ENCODE measurements at regions not wholly inside any gene's neighbourhood (a gene's known extent, or its start where the extent isn't known, plus 50 kb on each side); places are given as distances from the start of the nearest gene placed in this dataset.

DNA sequence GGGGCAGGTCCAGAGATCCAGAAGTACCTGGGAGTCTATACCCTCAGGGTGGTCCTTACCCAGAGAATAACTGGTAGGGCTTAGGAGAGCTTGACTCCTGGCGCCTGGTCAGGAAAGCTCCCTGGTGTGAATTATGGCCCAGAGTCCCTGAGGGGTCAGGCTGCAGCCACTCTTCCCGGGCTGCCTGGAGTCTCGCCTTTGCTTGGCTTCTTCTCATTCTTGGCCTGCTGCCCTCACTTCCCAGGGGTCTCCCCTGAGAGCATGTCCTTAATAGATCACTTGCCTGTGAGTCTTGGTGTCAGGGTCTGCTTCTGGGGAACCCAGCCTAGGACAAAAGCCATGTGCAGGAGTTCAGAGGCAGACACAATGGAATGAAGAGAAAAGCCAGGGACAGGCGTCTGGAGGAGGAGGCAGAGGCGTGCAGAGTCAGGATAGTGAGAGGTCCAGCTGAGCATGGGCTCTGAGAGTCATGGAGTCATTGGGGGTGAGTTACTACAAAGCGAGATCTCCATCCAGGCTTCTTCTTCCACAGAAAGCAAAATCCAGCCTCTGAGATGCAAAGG, 212.3 kb downstream of the TFAP2C start:
- DNase-seq: no peak

DNA sequence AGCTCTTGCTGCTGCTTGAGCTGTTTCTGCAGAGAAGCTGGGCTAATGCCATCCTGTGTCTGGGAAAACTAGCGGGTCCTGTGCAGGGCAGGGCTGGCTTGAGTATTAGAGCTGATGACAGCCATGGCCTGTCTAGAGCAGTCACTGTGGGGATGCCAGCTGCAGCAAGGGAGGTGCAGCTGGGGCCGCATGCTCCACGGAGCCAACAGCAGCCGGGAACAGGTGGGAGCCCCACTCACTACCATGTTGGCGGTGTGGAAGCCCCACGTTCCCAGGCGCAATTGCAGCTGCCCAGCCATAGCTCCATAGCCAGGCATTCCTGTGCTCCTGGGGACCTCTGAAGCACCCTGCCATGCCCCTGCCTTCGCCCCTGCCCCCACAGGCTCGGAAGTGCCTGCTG, 212.9 kb downstream of the TFAP2C start:
- DNase-seq: no peak

DNA sequence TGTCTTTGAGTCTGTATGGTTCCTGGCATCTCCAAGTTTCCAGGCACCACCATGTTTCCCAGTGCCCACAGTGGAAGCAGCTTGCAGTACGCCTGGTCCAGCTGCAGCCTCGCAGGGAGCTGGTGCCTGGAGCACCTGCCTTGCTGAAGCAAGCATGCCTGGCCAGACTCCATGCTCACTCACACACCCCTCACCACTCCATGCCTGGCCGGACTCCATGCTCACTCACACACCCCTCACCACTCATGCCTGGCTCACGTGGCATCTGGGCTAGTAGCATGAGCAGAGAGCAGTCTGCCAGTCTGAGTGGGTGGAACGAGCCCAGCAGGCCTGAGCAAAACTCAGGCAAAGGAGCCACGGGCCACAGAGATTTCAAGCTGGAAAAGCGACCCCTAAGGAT, 214.3 kb downstream of the TFAP2C start:
- no peak for DNase-seq

DNA sequence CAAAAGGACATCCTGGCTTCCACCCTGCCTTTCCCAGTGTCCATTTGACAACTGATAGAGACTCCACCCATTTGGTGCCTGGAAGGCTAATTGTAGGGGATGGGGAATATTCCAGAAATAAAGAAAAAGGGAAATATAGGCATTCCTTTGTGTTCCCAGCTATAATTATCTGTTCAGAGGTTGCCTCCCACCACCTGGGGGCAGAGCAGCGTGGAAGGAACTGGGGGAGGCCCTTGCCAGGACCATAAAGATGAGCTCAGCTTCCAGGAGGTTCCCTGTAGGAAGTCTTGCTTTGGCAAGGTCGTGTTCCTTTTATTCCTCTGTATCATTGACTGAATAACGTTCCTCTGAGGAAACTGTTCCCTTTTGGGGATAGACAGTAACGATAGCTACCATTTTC, 214.7 kb downstream of the TFAP2C start:
- no peak for DNase-seq

DNA sequence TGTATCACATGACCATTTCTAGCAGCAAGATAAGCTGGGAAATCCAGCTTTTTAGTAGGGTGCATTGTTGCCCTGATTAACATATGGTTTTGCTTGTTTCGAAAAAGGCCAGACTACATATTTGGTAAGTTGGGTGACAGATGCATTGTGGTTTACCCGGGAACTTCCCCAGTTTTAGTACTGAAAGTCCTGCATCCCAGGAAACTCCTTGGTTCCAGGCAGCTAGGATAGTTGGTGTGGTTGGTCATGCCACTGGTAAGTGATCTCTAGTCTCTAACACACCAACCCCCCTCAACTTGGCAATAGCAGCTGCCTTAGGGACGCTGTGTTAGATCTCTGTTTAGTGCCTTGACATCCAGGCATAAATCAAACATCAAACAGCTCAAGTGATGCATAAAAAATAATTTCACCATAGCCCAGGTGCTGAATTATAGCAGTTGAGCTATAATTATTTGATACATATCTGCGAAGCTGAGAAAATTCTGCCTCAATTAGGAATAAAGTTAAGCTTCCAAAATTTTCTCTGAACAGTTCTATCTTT, 216.5 kb downstream of the TFAP2C start:
- no peak for DNase-seq

DNA sequence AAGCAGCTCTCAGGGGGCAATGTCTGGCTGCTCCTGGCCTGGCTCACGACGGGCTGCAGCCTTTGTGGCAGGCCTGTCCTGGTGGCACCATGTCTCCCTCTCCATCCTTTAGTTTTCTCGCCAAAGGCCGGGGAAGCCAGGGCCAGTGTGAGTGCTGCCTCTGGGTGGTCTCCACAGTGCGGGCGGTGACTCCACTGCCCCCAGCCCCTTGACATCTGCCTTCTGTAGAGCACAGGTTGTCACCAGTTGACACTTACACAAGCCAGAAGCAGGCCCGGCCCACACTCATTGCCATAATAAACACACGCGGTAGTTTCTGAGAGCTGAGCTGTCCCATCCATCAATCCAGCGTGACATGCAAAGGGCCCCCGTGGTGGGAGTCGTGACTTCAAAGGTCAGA, 219.5 kb downstream of the TFAP2C start:
- DNase-seq: no peak

DNA sequence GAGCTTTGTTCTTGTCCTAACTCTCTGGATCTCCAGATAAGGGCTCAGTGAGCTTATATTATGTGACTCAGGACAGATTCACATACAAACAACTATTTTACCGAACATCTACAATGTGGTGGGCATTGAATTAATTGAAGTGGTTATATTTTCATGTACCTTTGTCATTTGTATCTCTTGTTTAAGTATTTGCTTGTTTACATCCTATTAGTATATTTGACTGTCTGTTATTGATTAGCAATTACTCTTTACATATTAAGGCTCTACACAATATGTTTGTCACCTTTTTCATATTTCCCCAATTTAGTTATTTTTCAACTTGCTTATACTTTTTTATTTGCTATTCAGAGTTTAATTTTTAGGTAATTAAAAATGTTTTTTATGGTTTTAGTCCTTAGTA, 222.4 kb downstream of the TFAP2C start:
- DNase-seq: no peak

DNA sequence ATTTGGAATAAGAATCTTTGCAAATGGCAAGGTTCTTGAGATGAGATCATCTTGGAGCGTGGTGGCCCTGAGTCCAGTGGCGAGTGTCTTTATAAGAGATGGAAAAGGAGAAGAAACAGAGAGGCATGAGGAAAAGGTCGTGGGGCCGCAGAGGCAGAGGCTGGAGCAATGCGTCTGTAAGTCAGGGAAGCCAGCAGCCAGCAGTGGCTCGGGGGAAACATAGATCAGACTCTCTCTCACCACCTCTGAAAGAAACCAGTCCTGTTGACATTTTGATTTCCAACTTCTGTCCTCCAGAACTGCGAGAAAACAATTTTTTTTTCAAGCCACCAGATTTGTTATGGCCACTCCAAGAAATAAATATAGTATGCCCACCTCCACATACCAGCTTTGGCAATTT, 226.6 kb downstream of the TFAP2C start:
- DNase-seq: no peak

DNA sequence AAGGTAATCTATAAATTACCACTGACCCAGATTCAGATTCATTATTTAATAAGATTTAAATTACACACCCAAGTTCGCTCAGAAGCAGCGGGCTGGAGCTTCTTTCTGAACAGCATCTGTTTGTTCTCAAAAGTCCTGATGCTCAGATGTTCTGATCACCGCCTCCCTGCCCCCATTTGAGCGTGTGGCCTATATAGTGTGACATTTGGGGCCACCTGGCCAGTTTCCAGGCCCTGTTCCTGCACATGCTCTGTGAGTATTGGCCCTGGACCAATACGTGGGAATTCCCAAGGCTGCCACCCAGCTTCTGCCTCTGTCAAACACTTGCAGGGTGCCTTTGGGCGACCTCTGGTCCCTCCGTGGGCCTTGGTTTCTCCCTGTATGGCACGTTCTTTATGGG, 228.8 kb downstream of the TFAP2C start:
- DNase-seq: no peak

DNA sequence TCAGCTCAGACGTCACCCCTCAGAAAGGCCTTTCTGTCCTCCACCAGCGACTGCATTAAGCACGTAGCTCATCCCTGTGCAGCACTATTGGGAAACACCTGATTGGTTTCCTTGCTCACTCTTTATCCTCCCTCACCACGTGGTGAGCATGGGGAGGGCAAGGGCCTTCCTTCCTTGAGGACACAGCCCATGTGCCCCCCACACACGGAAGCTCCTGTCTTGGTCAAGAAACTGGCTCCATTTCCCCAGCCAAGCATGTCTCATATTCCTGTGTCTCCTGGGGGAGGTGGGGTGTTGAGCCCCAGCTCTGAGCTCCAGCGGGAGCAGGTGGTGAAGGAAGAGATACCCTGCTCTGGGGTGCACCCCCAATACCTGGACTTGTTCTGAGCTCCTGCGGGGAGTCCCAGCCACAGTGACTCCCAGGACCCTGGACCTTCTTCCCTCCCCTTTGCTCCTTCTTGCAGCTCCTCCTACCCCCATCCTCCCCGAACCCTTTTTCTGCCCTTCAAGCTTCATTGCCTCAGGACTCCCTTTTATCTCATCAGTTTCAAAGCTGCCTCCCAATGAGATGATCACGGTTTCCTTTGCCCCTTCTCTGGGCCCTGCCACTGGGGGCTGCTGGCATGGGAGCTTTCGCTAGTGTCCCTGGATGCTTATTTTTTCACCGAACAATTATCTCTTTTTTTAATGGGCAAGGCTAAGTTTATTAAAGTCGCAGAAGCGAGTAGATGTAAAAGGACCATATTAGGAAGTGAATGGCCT, 230.1 kb downstream of the TFAP2C start:
- DNase-seq: no peak

DNA sequence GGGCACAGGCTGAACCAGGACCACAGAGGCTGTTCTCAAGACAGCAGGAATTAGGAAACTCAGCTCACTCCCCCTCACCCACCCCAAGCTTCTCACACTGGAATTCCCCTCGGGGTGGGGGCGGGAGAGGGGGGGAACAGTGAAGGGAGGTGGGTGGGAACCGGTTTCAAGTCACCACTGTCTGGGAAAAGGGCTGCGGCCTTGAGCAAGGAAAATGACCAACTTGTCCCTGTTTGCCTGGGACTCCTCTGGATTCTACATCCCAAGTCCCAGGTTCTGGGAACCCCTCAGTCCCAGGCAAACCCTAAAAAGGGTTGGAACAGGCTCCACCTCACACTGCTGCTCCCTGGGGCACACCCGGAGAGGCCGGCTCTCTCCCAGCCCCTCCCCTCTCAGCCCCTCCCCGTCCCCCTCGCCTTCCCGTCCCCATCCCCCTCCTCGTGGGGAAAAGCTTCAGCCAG, 230.7 kb downstream of the TFAP2C start:
- no peak for DNase-seq

DNA sequence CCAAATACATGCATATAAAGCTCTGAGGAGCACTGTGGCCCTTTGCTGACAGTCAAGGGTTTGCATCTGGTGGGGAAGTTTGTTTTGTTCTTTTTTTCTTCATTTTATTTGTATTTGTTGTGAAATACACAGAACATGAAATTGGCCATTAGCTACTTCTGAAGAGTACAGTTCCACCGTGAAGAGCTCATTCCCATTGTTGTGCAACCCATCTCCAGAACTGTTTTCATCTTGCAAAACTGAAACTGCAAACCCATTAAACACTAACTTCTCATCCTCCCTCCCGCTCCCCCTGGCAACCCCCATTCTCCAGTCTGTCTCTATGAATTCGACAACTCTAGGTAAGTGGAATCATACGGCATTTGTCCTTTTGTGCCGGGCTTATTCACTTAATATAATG, 231.3 kb downstream of the TFAP2C start:
- DNase-seq: no peak

DNA sequence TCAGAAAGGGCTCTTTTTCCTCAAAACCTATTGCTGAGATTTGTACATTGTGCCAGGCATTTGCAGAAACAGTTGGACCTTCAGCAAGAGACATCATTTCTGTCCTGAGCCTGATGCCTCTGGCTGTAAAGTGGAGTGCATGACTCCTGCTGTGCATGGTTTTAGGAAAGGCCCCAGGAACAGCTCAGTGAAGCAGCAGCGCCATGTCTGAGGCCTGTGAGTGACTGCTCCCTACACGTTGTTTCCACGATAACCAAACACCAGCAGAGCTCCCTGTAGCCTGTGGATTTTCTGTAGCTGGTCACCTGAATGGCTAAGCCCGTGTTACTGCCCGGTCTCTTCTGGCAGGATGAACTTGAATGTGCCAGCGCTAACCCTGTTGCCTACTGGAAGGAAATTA, 232.5 kb downstream of the TFAP2C start:
- no peak for DNase-seq

DNA sequence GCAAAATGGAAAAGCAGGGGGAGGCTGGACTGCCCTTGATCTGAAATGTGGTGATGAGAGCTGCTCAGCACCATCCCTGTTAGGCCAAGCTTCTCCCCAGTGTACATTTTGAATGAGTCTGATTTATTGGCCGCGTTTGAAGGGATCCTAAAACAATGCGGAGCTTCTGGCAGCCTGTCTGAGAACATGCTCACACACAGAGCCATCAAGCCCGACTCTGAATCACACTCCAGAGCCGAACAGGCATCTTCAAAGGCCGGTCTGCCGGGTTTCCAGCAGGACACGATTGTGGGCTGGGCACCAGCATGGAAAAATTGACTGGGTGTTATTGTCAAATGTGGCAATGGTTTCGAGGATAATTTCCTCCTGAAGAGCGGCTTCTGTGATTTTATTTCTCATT, 235.9 kb downstream of the TFAP2C start:
- DNase-seq: no peak

DNA sequence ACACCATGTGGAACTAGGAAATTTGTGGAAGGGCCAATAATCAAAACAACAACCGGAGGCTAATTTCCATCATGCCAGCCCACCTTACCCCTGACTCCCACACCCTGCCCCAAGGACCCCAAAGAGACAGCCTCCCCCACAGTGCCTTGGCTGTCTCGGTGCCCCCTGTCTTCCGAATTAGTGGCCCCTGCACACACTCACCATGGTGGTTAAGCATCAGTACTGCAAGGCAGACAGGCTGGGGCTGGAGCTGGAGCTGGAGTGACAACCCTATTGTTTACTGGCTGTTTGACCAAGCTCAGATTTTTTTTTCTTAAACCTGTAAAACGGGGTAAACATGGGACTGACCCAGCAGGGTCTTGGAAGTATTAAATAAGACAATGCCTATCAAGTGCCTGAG, 238.0 kb downstream of the TFAP2C start:
- no peak for DNase-seq

DNA sequence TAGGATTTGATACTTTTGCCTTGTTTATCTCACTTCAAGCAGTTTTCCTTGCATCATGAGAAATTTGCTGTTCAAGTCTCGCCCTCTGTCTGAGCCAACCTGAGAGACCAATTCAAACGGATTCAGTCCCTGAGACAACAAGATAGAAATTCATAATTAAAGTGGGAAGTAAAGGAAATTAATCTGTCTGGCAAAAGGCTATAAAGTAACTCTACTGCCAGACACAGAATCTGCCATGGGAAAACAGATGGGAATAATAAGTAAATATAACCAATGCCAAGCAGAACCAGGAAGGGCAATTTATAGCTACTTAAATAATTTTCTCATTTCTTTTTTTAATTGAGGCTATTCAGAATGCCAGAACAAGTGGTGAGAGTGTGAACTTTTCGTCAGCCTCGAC, 239.6 kb downstream of the TFAP2C start:
- DNase-seq: no peak

DNA sequence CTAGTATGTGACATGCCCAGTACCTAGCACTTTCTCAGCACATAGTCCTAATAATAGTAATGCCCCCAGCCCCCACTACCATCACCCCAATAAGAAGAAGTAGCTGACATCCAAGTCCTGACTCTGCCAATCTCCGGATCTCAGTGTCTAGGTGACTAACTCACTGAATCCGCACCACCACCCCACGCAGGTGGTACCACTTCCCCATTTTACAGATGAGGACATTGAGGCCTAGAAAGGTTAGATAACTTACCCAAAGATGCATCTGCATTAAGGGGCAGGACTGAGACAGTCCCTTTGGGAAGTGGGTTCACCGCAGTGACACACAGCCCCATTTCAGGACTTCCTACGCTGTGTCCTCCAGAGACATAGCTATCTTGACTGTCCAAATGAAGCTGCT, 241.2 kb downstream of the TFAP2C start:
- no peak for DNase-seq

DNA sequence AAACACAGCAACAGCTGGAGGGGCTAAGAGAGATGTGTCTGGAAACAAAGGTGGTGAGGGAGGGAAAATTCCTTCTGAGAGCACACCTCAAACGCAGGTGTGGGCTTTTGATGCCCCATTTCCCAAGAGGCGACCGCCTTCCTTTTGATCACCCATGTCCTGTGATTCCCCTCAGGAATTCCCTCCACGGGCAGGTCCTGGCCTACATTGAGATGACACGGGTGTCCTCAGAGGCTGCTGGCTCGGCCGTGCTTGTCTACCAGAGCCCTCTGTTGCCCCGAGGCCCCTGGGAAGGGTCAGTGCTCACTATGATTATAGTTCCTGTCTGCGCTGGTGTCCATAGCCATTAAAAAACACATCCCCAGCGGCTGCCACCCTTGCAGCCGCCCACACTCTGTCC, 242.6 kb downstream of the TFAP2C start:
- no peak for DNase-seq

DNA sequence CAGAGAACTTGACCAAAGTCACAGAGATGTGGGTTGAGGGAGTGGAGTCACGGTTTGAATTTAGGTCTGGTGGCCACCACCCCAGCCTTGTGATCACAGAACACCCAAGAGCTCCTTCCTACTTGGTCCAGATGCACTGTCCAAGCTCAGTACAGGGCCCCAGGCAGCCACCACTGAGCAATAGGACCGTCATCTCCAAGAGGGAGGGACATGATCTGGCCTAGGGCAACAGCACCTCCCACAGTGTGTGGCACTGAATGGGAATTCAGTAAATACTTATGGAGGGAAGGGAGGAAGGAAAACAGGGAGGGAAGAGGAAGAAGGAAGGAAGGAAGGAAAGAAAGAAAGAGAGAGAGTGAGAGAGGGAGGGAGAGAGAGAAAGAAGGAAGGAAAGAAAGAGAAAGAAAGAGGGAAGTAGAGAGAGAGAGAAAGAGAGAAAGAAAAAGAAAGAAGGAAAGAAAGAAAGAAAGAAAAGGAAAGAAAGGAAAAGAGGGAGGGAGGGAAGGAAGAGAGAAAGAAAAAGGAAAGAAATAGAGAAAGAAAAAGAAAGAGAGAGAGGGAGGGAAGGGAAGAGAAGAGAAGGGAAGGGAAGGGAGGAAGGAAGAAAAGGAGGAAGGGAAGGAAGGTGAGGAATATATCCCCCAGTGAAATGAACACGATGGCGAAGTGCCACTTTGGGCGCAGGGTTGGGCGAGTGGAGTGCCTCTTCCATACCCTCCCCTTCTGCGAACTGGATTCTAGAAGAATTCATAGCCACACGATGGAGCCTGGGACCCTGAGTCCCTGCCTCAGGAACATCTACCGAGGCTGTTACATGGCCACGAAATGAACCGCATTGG, 243.7 kb downstream of the TFAP2C start:
- no peak for DNase-seq

DNA sequence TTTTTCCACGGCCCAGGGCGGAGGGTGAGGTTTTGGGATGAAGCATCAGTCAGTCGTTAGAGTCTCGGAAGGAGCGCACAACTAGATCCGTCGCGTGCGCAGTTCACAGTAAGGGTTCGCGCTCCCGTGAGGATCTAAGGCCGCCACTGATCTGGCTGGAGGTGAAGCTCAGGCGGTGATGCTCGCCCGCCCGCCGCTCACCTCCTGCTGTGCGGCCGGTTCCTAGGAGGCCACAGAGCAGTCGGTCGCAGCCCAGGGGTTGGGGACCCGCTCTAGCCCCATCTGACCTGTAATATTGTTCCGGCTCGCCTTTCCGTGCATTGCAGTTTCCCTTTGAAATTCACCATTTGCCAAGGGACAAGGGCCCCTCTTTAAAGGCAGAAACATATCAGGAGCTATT, 244.7 kb downstream of the TFAP2C start:
- DNase-seq: no peak

DNA sequence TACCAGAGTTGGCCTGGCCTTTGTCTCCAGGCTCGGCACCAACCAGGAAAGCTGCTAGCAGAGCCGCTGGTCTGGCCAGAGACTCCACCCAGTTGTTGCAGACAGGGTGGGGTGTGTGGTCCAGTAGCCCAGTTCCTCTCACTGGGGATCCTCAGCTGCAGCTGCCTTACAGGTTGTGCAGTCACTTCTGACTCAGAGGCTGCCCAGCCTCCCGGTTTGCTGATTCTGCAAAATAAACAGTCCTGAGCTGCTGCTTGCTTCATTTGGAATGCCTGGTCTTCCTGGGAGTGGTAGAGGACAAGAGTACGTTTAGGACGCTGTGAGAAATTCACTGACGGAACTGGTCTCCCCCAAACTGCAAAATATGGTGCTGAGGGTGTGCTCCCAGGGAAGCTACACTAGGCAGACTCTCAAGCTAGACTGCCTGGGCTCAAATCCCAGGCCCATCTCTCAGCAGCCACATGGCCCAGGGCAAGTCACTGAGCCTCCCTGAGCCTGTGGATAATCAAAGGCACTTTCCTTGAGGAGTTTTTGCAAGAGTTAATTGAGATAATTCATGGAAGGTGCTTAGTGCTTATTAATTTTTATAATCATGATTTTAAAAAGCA, 246.1 kb downstream of the TFAP2C start:
- DNase-seq: peak; percentile 86

DNA sequence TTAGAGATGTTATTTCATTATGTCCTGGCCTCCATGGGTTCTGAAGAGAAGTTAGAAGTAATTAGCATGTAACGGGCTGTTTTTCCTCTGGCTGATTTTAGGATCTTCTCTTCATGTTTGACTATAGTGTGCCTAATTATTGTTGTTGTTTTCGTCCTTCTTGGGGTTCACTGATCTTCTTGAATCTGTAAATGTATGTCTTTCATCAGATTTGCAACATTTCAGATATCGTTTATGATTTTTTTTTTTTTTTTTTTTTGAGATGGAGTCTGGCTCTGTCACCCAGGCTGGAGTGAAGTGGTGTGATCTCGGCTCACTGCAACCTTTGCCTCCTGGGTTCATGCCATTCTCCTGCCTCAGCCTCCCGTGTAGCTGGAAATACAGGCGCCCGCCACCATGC, 246.7 kb downstream of the TFAP2C start:
- no peak for DNase-seq

DNA sequence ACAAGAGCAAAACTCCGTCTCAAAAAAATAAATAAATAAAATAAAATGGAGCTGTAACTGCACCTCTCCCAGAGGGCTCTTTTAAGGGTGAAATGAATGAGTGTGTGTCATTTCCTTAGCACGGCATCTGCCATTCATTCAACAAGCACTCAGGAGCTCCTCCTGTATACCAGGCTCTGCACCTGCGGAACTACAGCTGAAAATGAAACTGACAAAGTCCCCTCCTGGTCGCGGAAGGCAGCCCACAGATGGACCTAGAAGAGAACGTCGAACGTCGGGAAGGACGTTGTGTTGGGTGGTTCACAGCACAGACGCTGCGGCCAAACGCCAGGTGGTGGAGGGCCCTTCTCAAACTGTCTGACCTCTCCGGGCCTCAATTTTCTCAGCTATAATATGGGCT, 256.4 kb downstream of the TFAP2C start:
- DNase-seq: no peak

Data from NCI-H226 (cell line).